ENCODE measurements at regions not wholly inside any gene's neighbourhood (a gene's known extent, or its start where the extent isn't known, plus 50 kb on each side); places are given as distances from the start of the nearest gene placed in this dataset.

GRCh38 chr2:24439971-24440340, 51.1 kb upstream of the NCOA1 start:
- no peak for DNase-seq (ENCODE audit: low read depth in 2 of 2, low spot score in 1 of 2)

- DNase-seq (ENCODE audit: low read depth in 2 of 2, low spot score in 1 of 2): no peak
Observed at GRCh38 chr2:24439280-24439970, 51.6 kb upstream of the NCOA1 start.

- DNase-seq (ENCODE audit: low read depth in 2 of 2, low spot score in 1 of 2): no peak
Observed at GRCh38 chr2:24438106-24438505, 52.9 kb upstream of the NCOA1 start.

- DNase-seq (ENCODE audit: low read depth in 2 of 2, low spot score in 1 of 2): no peak
Observed at GRCh38 chr2:24435391-24436316, 55.4 kb upstream of the NCOA1 start.

- DNase-seq (ENCODE audit: low read depth in 2 of 2, low spot score in 1 of 2): no peak
Observed at GRCh38 chr2:24434541-24434940, 56.5 kb upstream of the NCOA1 start.

GRCh38 chr2:24432735-24433134, 58.3 kb upstream of the NCOA1 start:
- no peak for DNase-seq (ENCODE audit: low read depth in 2 of 2, low spot score in 1 of 2)

GRCh38 chr2:24432121-24432520, 58.9 kb upstream of the NCOA1 start:
- DNase-seq (ENCODE audit: low read depth in 2 of 2, low spot score in 1 of 2): no peak

GRCh38 chr2:24429197-24430074, 61.6 kb upstream of the NCOA1 start:
- DNase-seq (ENCODE audit: low read depth in 2 of 2, low spot score in 1 of 2): no peak

- no peak for DNase-seq (ENCODE audit: low read depth in 2 of 2, low spot score in 1 of 2)
Observed at GRCh38 chr2:24424387-24424786, 64.1 kb upstream of the ITSN2 start.

GRCh38 chr2:24423095-24423494, 62.8 kb upstream of the ITSN2 start:
- DNase-seq (ENCODE audit: low read depth in 2 of 2, low spot score in 1 of 2): no peak

- peak; percentile 18 to 23 for DNase-seq (ENCODE audit: low read depth in 2 of 2, low spot score in 1 of 2)
Observed at GRCh38 chr2:24421668-24422067, 61.3 kb upstream of the ITSN2 start.

GRCh38 chr2:24420373-24420772, 60.0 kb upstream of the ITSN2 start:
- no peak for DNase-seq (ENCODE audit: low read depth in 2 of 2, low spot score in 1 of 2)

GRCh38 chr2:24418166-24418841, 58.0 kb upstream of the ITSN2 start:
- DNase-seq (ENCODE audit: low read depth in 2 of 2, low spot score in 1 of 2): no peak

GRCh38 chr2:24412812-24413211, 52.5 kb upstream of the ITSN2 start:
- no peak for DNase-seq (ENCODE audit: low read depth in 2 of 2, low spot score in 1 of 2)

- DNase-seq (ENCODE audit: low read depth in 2 of 2, low spot score in 1 of 2): no peak
Observed at GRCh38 chr2:24411488-24412151, 51.3 kb upstream of the ITSN2 start.

GRCh38 chr2:24410976-24411375, 50.6 kb upstream of the ITSN2 start:
- DNase-seq (ENCODE audit: low read depth in 2 of 2, low spot score in 1 of 2): no peak

- peak in 1 of 2 donors; percentile 4 for DNase-seq (ENCODE audit: low read depth in 2 of 2, low spot score in 1 of 2)
Observed at GRCh38 chr2:24409700-24410556, 49.6 kb upstream of the ITSN2 start.
